Astrocyte (in vitro differentiated cells and primary cell): ENCODE measurements at regions not wholly inside any gene's neighbourhood (a gene's known extent, or its start where the extent isn't known, plus 50 kb on each side); places are given as distances from the start of the nearest gene placed in this dataset.

Experiments
- DNase-seq: peaks from one replicate; pipeline ENCODE4 v3.0.0-alpha.2; 2010; ENCODE audit warnings: low read depth
- FAIRE-seq: peaks from 2 replicates; lab custom pipeline; 2011; peaks lifted over from hg19 to GRCh38; lab: Jason Lieb, UNC
- H2AFZ ChIP-seq: 2 replicates; pipeline ENCODE4 v1.6.0; 2012; ENCODE audit warnings: low read depth, low read length, inconsistent platforms
- H3K27ac ChIP-seq: 2 replicates; pipeline ENCODE4 v1.5.1; 2011; ENCODE audit warnings: low read depth, low read length, inconsistent platforms
- H3K27me3 ChIP-seq: 2 replicates; pipeline ENCODE4 v1.6.0; 2011; ENCODE audit warnings: low read length, inconsistent platforms; ENCODE audit not compliant: insufficient read depth
- H3K36me3 ChIP-seq: 2 replicates; pipeline ENCODE4 v1.5.1; 2011; ENCODE audit warnings: low read length, inconsistent platforms; ENCODE audit not compliant: insufficient read depth
- H3K4me1 ChIP-seq: 2 replicates; pipeline ENCODE4 v1.5.1; 2011; ENCODE audit warnings: low read length, inconsistent platforms; ENCODE audit not compliant: insufficient read depth
- H3K4me2 ChIP-seq: 2 replicates; pipeline ENCODE4 v1.6.0; 2012; ENCODE audit warnings: low read length, inconsistent platforms
- H3K4me3 ChIP-seq: 2 replicates; pipeline ENCODE4 v1.5.1; 2011; ENCODE audit warnings: low read depth, mild to moderate bottlenecking, low read length, inconsistent platforms; ENCODE audit not compliant: insufficient read depth
- H3K79me2 ChIP-seq: 2 replicates; pipeline ENCODE4 v1.6.0; 2012; ENCODE audit warnings: mild to moderate bottlenecking, low read length, inconsistent platforms; ENCODE audit not compliant: insufficient read depth
- H3K9ac ChIP-seq: 2 replicates; pipeline ENCODE4 v1.6.0; 2012; ENCODE audit warnings: mild to moderate bottlenecking, low read length, inconsistent platforms
- H3K9me3 ChIP-seq: 2 replicates; pipeline ENCODE4 v1.5.1; 2012; ENCODE audit warnings: low read depth, mild to moderate bottlenecking, low read length, inconsistent platforms; ENCODE audit not compliant: insufficient read depth
- H4K20me1 ChIP-seq: 2 replicates; pipeline ENCODE4 v1.6.0; 2012; ENCODE audit warnings: low read length, inconsistent platforms; ENCODE audit not compliant: insufficient read depth
- H3K27ac Mint-ChIP-seq: one replicate; pipeline ENCODE4 v1.8.0; 2021; ENCODE audit warnings: mild to moderate bottlenecking, mixed read lengths; ENCODE audit not compliant: unreplicated experiment
- H3K27me3 Mint-ChIP-seq: one replicate; pipeline ENCODE4 v1.8.0; 2021; ENCODE audit warnings: low read depth, mixed read lengths; ENCODE audit not compliant: unreplicated experiment
- H3K36me3 Mint-ChIP-seq: one replicate; pipeline ENCODE4 v1.8.0; 2021; ENCODE audit warnings: low read depth, mixed read lengths; ENCODE audit not compliant: unreplicated experiment
- H3K4me1 Mint-ChIP-seq: one replicate; pipeline ENCODE4 v1.8.0; 2021; ENCODE audit warnings: low read depth, mixed read lengths; ENCODE audit not compliant: unreplicated experiment
- H3K4me3 Mint-ChIP-seq: one replicate; pipeline ENCODE4 v1.8.0; 2021; ENCODE audit warnings: mild to moderate bottlenecking, moderate library complexity, mixed read lengths; ENCODE audit not compliant: unreplicated experiment
- H3K9me3 Mint-ChIP-seq: one replicate; pipeline ENCODE4 v1.8.0; 2021; ENCODE audit warnings: mild to moderate bottlenecking, mixed read lengths; ENCODE audit not compliant: unreplicated experiment
- CTCF ChIP-seq: IDR thresholded peaks from 2 replicates; pipeline ENCODE4 v1.5.1; 2011; ENCODE audit warnings: low read depth, mild to moderate bottlenecking, inconsistent platforms, low read length, moderate library complexity; ENCODE audit not compliant: insufficient read depth
- EZH2 ChIP-seq: IDR thresholded peaks from 2 replicates; pipeline ENCODE4 v1.6.1; 2012; ENCODE audit warnings: mild to moderate bottlenecking, low read length, inconsistent platforms; ENCODE audit not compliant: insufficient read depth

GRCh38 chr3:115341208-115341607, 194.1 kb upstream of the ZBTB20 start:
- H3K27me3 ChIP-seq = no peaks in the 10 kb centered on the region
- no peaks in the 10 kb centered on the region for H3K36me3 Mint-ChIP-seq
- FAIRE-seq (peak; percentile 66), DNase-seq (peak; percentile 82)
- no peaks in the 10 kb centered on the region for H3K27me3 Mint-ChIP-seq
- H3K27ac Mint-ChIP-seq = peak overlapping the region; percentile 35
- peak overlapping the region; percentile 42 for H3K4me2 ChIP-seq
- H4K20me1 ChIP-seq = no peaks in the 10 kb centered on the region
- H3K79me2 ChIP-seq = no peaks in the 10 kb centered on the region
- H3K9ac ChIP-seq = no peak overlapping the region
- H2AFZ ChIP-seq = peak overlapping the region; percentile 7
- H3K4me1 ChIP-seq = peaks cover 8% of the 10 kb centered on the region
- no peaks in the 10 kb centered on the region for H3K9me3 Mint-ChIP-seq
- no peaks in the 10 kb centered on the region for H3K9me3 ChIP-seq
- H3K4me3 ChIP-seq = no peak overlapping the region
- peaks cover 9% of the 10 kb centered on the region for H3K4me1 Mint-ChIP-seq
- TF ChIP-seq EZH2 = no peak
- H3K36me3 ChIP-seq = no peaks in the 10 kb centered on the region
- no peak overlapping the region for H3K4me3 Mint-ChIP-seq
- peak overlapping the region; percentile 33 for H3K27ac ChIP-seq

GRCh38 chr3:115347737-115348136, 200.6 kb upstream of the ZBTB20 start:
- Mint-ChIP-seq H3K4me3 (no peak overlapping the region), H3K4me1 (peaks cover 4% of the 10 kb centered on the region), H3K36me3 (no peaks in the 10 kb centered on the region), H3K9me3 (no peaks in the 10 kb centered on the region), H3K27ac (no peak overlapping the region), H3K27me3 (no peaks in the 10 kb centered on the region)
- Histone ChIP-seq H3K4me2 (no peak overlapping the region), H3K4me3 (no peak overlapping the region), H3K36me3 (no peaks in the 10 kb centered on the region), H3K79me2 (no peaks in the 10 kb centered on the region), H3K27me3 (no peaks in the 10 kb centered on the region), H3K9me3 (no peaks in the 10 kb centered on the region), H2AFZ (no peak overlapping the region), H4K20me1 (no peaks in the 10 kb centered on the region), H3K4me1 (no peaks in the 10 kb centered on the region), H3K9ac (no peak overlapping the region), H3K27ac (no peak overlapping the region)
- peak; percentile 12 for DNase-seq
- FAIRE-seq = no peak
- TF ChIP-seq CTCF = no peak
- TF ChIP-seq EZH2 = no peak

GRCh38 chr3:115348412-115348811, 201.3 kb upstream of the ZBTB20 start:
- DNase-seq (no peak), FAIRE-seq (no peak)
- H3K79me2 ChIP-seq = no peaks in the 10 kb centered on the region
- H3K4me1 Mint-ChIP-seq = peaks cover 4% of the 10 kb centered on the region
- TF ChIP-seq EZH2 (no peak), CTCF (no peak)
- H3K27ac Mint-ChIP-seq = no peak overlapping the region
- H4K20me1 ChIP-seq = no peaks in the 10 kb centered on the region
- H3K36me3 Mint-ChIP-seq = no peaks in the 10 kb centered on the region
- H2AFZ ChIP-seq = no peak overlapping the region
- H3K9me3 Mint-ChIP-seq = no peaks in the 10 kb centered on the region
- H3K27ac ChIP-seq = no peak overlapping the region
- H3K4me3 Mint-ChIP-seq = no peak overlapping the region
- no peak overlapping the region for H3K4me2 ChIP-seq
- no peaks in the 10 kb centered on the region for H3K9me3 ChIP-seq
- no peak overlapping the region for H3K9ac ChIP-seq
- H3K4me1 ChIP-seq = no peaks in the 10 kb centered on the region
- no peak overlapping the region for H3K4me3 ChIP-seq
- no peaks in the 10 kb centered on the region for H3K27me3 ChIP-seq
- no peaks in the 10 kb centered on the region for H3K27me3 Mint-ChIP-seq
- H3K36me3 ChIP-seq = no peaks in the 10 kb centered on the region
